GM23338 (cell line): ENCODE measurements at regions not wholly inside any gene's neighbourhood (a gene's known extent, or its start where the extent isn't known, plus 50 kb on each side); places are given as distances from the start of the nearest gene placed in this dataset.

Experiments used
- ATAC-seq: fragments of 200-7000 bp; cut with Tn5 transposase; 3 replicates; pipeline ENCODE4 v1.9.1; 2020
- DNase-seq: peaks from one replicate; pipeline ENCODE4 v3.0.0-alpha.2; 2015; ENCODE audit warnings: low spot score
- H2AFZ ChIP-seq: fragments of 200-600 bp; sonication (generic); 2 replicates; pipeline ENCODE4 v1.8.0; 2016; ENCODE audit warnings: antibody characterized with exemption, mild to moderate bottlenecking, moderate library complexity
- H3F3A ChIP-seq: fragments of 200-600 bp; sonication (generic); replicated peaks from 2 replicates; pipeline ENCODE4 v1.8.0; 2017; ENCODE audit warnings: antibody characterized with exemption, mixed run types, low read depth
- H3K27ac ChIP-seq: fragments of 200-600 bp; sonication (generic); 2 replicates; pipeline ENCODE4 v1.6.1; 2016; ENCODE audit warnings: low read depth
- H3K27me3 ChIP-seq: fragments of 200-600 bp; sonication (generic); 2 replicates; pipeline ENCODE4 v1.8.0; 2016; ENCODE audit warnings: mild to moderate bottlenecking, mixed run types, moderate library complexity; ENCODE audit not compliant: insufficient read depth
- H3K36me3 ChIP-seq: fragments of 200-600 bp; sonication (generic); 2 replicates; pipeline ENCODE4 v1.8.0; 2016; ENCODE audit warnings: mild to moderate bottlenecking; ENCODE audit not compliant: insufficient read depth
- H3K4me1 ChIP-seq: fragments of 200-600 bp; sonication (generic); 2 replicates; pipeline ENCODE4 v1.8.0; 2016; ENCODE audit warnings: mild to moderate bottlenecking, moderate library complexity; ENCODE audit not compliant: insufficient read depth
- H3K4me2 ChIP-seq: fragments of 200-600 bp; sonication (generic); 2 replicates; pipeline ENCODE4 v1.7.1; 2017; ENCODE audit warnings: mixed run types
- H3K4me3 ChIP-seq: fragments of 200-600 bp; sonication (generic); 2 replicates; pipeline ENCODE4 v1.6.1; 2016; ENCODE audit warnings: mixed run types
- H3K79me2 ChIP-seq: fragments of 200-600 bp; sonication (generic); replicated peaks from 2 replicates; pipeline ENCODE4 v1.8.0; 2017; ENCODE audit warnings: mild to moderate bottlenecking; ENCODE audit not compliant: insufficient read depth
- H3K9me2 ChIP-seq: fragments of 200-600 bp; sonication (generic); 2 replicates; pipeline ENCODE4 v1.8.0; 2017; ENCODE audit not compliant: insufficient read depth
- H4K20me1 ChIP-seq: fragments of 200-600 bp; sonication (generic); replicated peaks from 2 replicates; pipeline ENCODE4 v1.8.0; 2017; ENCODE audit warnings: mild to moderate bottlenecking; ENCODE audit not compliant: insufficient read depth
- H3K27ac Mint-ChIP-seq: 2 replicates; pipeline ENCODE4 v1.8.0; 2020; ENCODE audit warnings: inconsistent platforms, mild to moderate bottlenecking, moderate library complexity, mixed read lengths
- H3K27me3 Mint-ChIP-seq: 3 replicates; pipeline ENCODE4 v1.8.0; 2022; ENCODE audit warnings: low read depth, mild to moderate bottlenecking, moderate library complexity, mixed read lengths, inconsistent platforms; ENCODE audit not compliant: insufficient read depth, poor library complexity
- H3K36me3 Mint-ChIP-seq: 3 replicates; pipeline ENCODE4 v1.8.0; 2021; ENCODE audit warnings: low read depth, mild to moderate bottlenecking, inconsistent platforms, moderate library complexity, mixed read lengths
- H3K4me1 Mint-ChIP-seq: 3 replicates; pipeline ENCODE4 v1.8.0; 2020; ENCODE audit warnings: mild to moderate bottlenecking, inconsistent platforms, mixed read lengths
- H3K4me3 Mint-ChIP-seq: 3 replicates; pipeline ENCODE4 v1.8.0; 2021; ENCODE audit warnings: moderate library complexity, mild to moderate bottlenecking, inconsistent platforms, mixed read lengths
- H3K9me3 Mint-ChIP-seq: 3 replicates; pipeline ENCODE4 v1.8.0; 2020; ENCODE audit warnings: moderate library complexity, mild to moderate bottlenecking, inconsistent platforms, mixed read lengths
- EZH2 ChIP-seq: fragments of 200-600 bp; sonication (generic); IDR thresholded peaks from one replicate; pipeline ENCODE4 v1.8.0; 2017; ENCODE audit warnings: antibody characterized with exemption, mild to moderate bottlenecking, low read depth; ENCODE audit not compliant: unreplicated experiment
- EZH2phosphoT487 ChIP-seq: fragments of 200-600 bp; sonication (generic); IDR thresholded peaks from one replicate; pipeline ENCODE4 v1.8.1; 2018; ENCODE audit warnings: antibody characterized with exemption; ENCODE audit not compliant: unreplicated experiment
- JUNB ChIP-seq: IDR thresholded peaks from one replicate; pipeline ENCODE4 v1.6.1; 2016; ENCODE audit warnings: antibody characterized with exemption; ENCODE audit not compliant: unreplicated experiment
- NANOG ChIP-seq: IDR thresholded peaks from 2 replicates; pipeline ENCODE4 v1.6.1; 2016; ENCODE audit warnings: antibody characterized with exemption, borderline replicate concordance
- STAT1 ChIP-seq: IDR thresholded peaks from one replicate; pipeline ENCODE4 v1.6.1; 2016; ENCODE audit warnings: antibody characterized with exemption; ENCODE audit not compliant: unreplicated experiment
- ZNF331 ChIP-seq: fragments of 250-450 bp; sonication (Bioruptor Pico); IDR thresholded peaks from 2 replicates; pipeline ENCODE4 v1.5.0; 2020; ENCODE audit warnings: low read depth, mild to moderate bottlenecking, moderate library complexity
- TF ChIP-seq, protein P1 (sequence below): IDR thresholded peaks from one replicate; pipeline ENCODE4 v1.6.1; 2018; ENCODE audit warnings: antibody characterized with exemption; ENCODE audit not compliant: unreplicated experiment
- TF ChIP-seq, protein P2 (sequence below), 2 experiments: fragments of 200-600 bp in 1 of 2; sonication (generic) in 1 of 2; conservative IDR thresholded peaks; 2 replicates each; pipeline versions ENCODE4 v1.5.1 to v1.6.1; 2016 to 2017; ENCODE audit warnings: antibody characterized with exemption in 2 of 2, low read depth in 2 of 2, mild to moderate bottlenecking in 2 of 2, moderate library complexity in 1 of 2

DNA sequence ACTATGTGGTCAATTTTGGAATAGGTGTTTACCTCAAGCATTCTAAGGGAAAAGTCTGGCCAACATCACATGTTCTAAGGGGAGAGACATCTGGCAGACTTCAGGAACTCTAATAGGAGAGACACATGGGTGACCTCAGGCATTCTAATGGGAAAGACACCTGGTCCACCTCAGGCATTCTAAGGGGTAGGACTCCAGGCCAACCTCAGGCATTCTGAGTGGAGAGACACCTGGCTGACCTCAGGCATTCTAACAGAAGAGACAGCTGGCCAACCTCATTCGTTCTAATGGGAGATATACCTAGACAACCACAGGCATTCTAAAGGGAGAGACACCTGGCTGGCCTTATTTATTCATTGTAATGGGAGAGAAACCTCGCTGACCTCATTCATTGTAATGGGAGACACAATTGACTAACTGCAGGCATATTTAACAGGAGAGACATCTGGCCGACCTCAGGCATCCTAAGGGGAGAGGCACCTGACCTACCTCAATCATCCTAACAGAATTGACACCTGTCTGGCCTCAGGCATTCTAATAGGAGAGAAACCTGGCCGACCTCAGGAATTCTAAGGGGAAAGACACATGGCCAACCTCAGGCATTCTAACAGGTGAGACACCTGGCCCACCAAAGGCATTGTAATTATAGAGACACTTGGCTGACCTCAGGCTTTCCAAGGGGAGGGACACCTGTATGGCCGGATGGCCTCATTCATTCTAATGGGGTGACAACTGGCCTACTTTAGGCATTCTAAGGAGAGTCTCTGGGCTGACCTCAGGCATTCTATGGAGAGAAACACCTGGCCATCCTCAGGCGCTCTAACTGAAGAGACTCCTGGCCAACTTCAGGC is 1346.8 kb downstream of the UQCRFS1 start:
- no peak overlapping the region for H3K4me2 ChIP-seq
- Mint-ChIP-seq H3K4me1 (no peaks in the 10 kb centered on the region), H3K9me3 (peaks cover 92% of the 10 kb centered on the region), H3K36me3 (peaks cover 29% of the 10 kb centered on the region), H3K4me3 (no peak overlapping the region), H3K27ac (no peak overlapping the region), H3K27me3 (no peaks in the 10 kb centered on the region)
- H3K27ac ChIP-seq: no peak overlapping the region
- DNase-seq: no peak
- no peaks in the 10 kb centered on the region for H3K9me2 ChIP-seq
- TF ChIP-seq, protein P1, sequence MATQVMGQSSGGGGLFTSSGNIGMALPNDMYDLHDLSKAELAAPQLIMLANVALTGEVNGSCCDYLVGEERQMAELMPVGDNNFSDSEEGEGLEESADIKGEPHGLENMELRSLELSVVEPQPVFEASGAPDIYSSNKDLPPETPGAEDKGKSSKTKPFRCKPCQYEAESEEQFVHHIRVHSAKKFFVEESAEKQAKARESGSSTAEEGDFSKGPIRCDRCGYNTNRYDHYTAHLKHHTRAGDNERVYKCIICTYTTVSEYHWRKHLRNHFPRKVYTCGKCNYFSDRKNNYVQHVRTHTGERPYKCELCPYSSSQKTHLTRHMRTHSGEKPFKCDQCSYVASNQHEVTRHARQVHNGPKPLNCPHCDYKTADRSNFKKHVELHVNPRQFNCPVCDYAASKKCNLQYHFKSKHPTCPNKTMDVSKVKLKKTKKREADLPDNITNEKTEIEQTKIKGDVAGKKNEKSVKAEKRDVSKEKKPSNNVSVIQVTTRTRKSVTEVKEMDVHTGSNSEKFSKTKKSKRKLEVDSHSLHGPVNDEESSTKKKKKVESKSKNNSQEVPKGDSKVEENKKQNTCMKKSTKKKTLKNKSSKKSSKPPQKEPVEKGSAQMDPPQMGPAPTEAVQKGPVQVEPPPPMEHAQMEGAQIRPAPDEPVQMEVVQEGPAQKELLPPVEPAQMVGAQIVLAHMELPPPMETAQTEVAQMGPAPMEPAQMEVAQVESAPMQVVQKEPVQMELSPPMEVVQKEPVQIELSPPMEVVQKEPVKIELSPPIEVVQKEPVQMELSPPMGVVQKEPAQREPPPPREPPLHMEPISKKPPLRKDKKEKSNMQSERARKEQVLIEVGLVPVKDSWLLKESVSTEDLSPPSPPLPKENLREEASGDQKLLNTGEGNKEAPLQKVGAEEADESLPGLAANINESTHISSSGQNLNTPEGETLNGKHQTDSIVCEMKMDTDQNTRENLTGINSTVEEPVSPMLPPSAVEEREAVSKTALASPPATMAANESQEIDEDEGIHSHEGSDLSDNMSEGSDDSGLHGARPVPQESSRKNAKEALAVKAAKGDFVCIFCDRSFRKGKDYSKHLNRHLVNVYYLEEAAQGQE: no peak
- no peak for TF ChIP-seq JUNB
- TF ChIP-seq ZNF331 (CRISPR knock-in tag): no peak
- TF ChIP-seq, protein P2, sequence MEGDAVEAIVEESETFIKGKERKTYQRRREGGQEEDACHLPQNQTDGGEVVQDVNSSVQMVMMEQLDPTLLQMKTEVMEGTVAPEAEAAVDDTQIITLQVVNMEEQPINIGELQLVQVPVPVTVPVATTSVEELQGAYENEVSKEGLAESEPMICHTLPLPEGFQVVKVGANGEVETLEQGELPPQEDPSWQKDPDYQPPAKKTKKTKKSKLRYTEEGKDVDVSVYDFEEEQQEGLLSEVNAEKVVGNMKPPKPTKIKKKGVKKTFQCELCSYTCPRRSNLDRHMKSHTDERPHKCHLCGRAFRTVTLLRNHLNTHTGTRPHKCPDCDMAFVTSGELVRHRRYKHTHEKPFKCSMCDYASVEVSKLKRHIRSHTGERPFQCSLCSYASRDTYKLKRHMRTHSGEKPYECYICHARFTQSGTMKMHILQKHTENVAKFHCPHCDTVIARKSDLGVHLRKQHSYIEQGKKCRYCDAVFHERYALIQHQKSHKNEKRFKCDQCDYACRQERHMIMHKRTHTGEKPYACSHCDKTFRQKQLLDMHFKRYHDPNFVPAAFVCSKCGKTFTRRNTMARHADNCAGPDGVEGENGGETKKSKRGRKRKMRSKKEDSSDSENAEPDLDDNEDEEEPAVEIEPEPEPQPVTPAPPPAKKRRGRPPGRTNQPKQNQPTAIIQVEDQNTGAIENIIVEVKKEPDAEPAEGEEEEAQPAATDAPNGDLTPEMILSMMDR (conservative IDR thresholded peaks at IDR 0.05; ENCODE audit: low read depth in 2 of 2): no peak
- no peak for TF ChIP-seq EZH2phosphoT487
- no peak for TF ChIP-seq STAT1
- no peak for TF ChIP-seq NANOG
- TF ChIP-seq EZH2: no peak
- H3K4me1 ChIP-seq: no peaks in the 10 kb centered on the region
- H3K36me3 ChIP-seq: peaks cover 10% of the 10 kb centered on the region; the same call in 1 of the 2 replicates
- H3K4me3 ChIP-seq: no peak overlapping the region
- ATAC-seq: no peak
- H3F3A ChIP-seq: no peaks in the 10 kb centered on the region
- no peaks in the 10 kb centered on the region for H3K79me2 ChIP-seq
- no peaks in the 10 kb centered on the region for H4K20me1 ChIP-seq
- no peak overlapping the region for H2AFZ ChIP-seq
- no peaks in the 10 kb centered on the region for H3K27me3 ChIP-seq

DNA sequence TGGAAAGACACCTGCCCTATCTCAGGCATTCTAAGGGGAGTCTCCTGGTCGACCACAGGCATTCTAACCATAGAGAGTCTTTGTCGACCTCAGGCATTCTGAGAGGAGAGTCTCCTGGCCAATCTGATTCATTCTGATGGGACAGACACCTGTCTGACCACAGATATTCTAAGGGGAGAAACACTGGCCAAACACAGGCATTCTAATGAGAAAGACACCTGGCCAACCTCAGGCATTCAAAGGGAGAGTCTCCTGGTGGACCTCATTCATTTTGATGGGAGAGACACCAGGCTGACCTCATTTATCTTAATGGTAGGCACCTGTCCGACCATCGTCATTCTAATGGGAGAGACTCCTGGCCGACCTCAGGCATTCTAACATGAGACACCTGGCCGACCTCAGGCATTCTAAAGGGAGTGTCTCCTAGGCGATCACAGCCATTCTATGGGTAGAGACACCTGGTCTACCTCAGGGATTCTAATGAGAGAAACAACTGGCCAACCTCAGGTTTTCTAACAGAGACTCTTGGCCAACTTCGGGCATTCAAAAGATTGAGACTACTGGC is 1351.5 kb downstream of the UQCRFS1 start:
- Mint-ChIP-seq H3K27ac (no peak overlapping the region), H3K27me3 (peaks cover 10% of the 10 kb centered on the region), H3K4me3 (no peak overlapping the region), H3K9me3 (peaks cover 97% of the 10 kb centered on the region), H3K4me1 (no peaks in the 10 kb centered on the region), H3K36me3 (peaks cover 52% of the 10 kb centered on the region)
- Histone ChIP-seq H3K79me2 (no peaks in the 10 kb centered on the region), H2AFZ (no peak overlapping the region), H3K4me3 (no peak overlapping the region), H3K4me2 (no peak overlapping the region), H3K27me3 (no peaks in the 10 kb centered on the region), H3K4me1 (no peaks in the 10 kb centered on the region), H3K36me3 (no peaks in the 10 kb centered on the region), H3K27ac (no peak overlapping the region), H4K20me1 (no peaks in the 10 kb centered on the region), H3K9me2 (no peaks in the 10 kb centered on the region), H3F3A (no peaks in the 10 kb centered on the region)
- no peak for ATAC-seq
- DNase-seq: no peak
- TF ChIP-seq, protein P2 (conservative IDR thresholded peaks at IDR 0.05; ENCODE audit: low read depth in 2 of 2): no peak
- TF ChIP-seq EZH2phosphoT487: no peak
